ENCODE measurements at regions not wholly inside any gene's neighbourhood (a gene's known extent, or its start where the extent isn't known, plus 50 kb on each side); places are given as distances from the start of the nearest gene placed in this dataset.

- TF ChIP-seq, protein P1, sequence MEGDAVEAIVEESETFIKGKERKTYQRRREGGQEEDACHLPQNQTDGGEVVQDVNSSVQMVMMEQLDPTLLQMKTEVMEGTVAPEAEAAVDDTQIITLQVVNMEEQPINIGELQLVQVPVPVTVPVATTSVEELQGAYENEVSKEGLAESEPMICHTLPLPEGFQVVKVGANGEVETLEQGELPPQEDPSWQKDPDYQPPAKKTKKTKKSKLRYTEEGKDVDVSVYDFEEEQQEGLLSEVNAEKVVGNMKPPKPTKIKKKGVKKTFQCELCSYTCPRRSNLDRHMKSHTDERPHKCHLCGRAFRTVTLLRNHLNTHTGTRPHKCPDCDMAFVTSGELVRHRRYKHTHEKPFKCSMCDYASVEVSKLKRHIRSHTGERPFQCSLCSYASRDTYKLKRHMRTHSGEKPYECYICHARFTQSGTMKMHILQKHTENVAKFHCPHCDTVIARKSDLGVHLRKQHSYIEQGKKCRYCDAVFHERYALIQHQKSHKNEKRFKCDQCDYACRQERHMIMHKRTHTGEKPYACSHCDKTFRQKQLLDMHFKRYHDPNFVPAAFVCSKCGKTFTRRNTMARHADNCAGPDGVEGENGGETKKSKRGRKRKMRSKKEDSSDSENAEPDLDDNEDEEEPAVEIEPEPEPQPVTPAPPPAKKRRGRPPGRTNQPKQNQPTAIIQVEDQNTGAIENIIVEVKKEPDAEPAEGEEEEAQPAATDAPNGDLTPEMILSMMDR (IDR thresholded peaks at IDR 0.05): no peak
- TF ChIP-seq POLR2A (IDR thresholded peaks at IDR 0.05) (no peak), POLR2AphosphoS5 (IDR thresholded peaks at IDR 0.05) (no peak), EP300 (IDR thresholded peaks at IDR 0.05) (no peak)
Observed at GRCh38 chr2:223121283-223121682, 69.3 kb downstream of the KCNE4 start.
